WERI-Rb-1 (cell line): ENCODE measurements at regions not wholly inside any gene's neighbourhood (a gene's known extent, or its start where the extent isn't known, plus 50 kb on each side); places are given as distances from the start of the nearest gene placed in this dataset.

Experiments
- DNase-seq: peaks from one replicate; pipeline ENCODE4 v3.0.0-alpha.2; 2020
- H3K27ac ChIP-seq: fragments of 250-450 bp; sonication (Bioruptor Pico); 2 replicates; pipeline ENCODE4 v1.5.1; 2020; ENCODE audit warnings: mild to moderate bottlenecking, moderate library complexity
- H3K27me3 ChIP-seq: fragments of 250-450 bp; sonication (Bioruptor Pico); 2 replicates; pipeline ENCODE4 v1.5.1; 2021; ENCODE audit warnings: mild to moderate bottlenecking, low read depth, moderate library complexity; ENCODE audit not compliant: insufficient read depth, severe bottlenecking
- H3K36me3 ChIP-seq: fragments of 250-450 bp; sonication (Bioruptor Pico); 2 replicates; pipeline ENCODE4 v1.5.1; 2020; ENCODE audit warnings: mild to moderate bottlenecking, moderate library complexity
- H3K4me3 ChIP-seq: 2 replicates; pipeline ENCODE4 v1.5.1; 2011; ENCODE audit warnings: low read depth, mild to moderate bottlenecking, control low read depth, low read length
- H3K9me3 ChIP-seq: fragments of 250-450 bp; sonication (Bioruptor Pico); 2 replicates; pipeline ENCODE4 v1.5.1; 2021; ENCODE audit warnings: mild to moderate bottlenecking, moderate library complexity; ENCODE audit not compliant: severe bottlenecking
- CTCF ChIP-seq: IDR thresholded peaks from 2 replicates; pipeline ENCODE4 v1.5.1; 2011; ENCODE audit warnings: low read depth, mild to moderate bottlenecking, control low read depth, inconsistent platforms, low read length

- H3K4me3 ChIP-seq = no peak overlapping the region
- H3K9me3 ChIP-seq = no peaks in the 10 kb centered on the region
- H3K27me3 ChIP-seq = peaks cover 80% of the 10 kb centered on the region
- no peak for TF ChIP-seq CTCF
- no peak for DNase-seq
- no peaks in the 10 kb centered on the region for H3K36me3 ChIP-seq
- no peak overlapping the region for H3K27ac ChIP-seq
Observed at GRCh38 chr2:238797537-238797936, 50.3 kb upstream of the TWIST2 start.
